OCI-LY7 (cell line): ENCODE measurements at regions not wholly inside any gene's neighbourhood (a gene's known extent, or its start where the extent isn't known, plus 50 kb on each side); places are given as distances from the start of the nearest gene placed in this dataset.

Source experiments
- BruUV-seq: library from RNA; stranded (reverse); fragments of 400-500 nt; replicated peaks from 2 replicates; lab custom pipeline; 2021; lab: Mats Ljungman, UMichigan
- CTCF ChIA-PET: fragments of 300-600 bp; sonication (Branson Sonifier 250); formaldehyde crosslinking; loops from one replicate; lab custom pipeline; 2022; ENCODE audit warnings: antibody characterized with exemption; ENCODE audit not compliant: unreplicated experiment; lab: Charles Lee
- POLR2A ChIA-PET: fragments of 300-600 bp; sonication (Branson Sonifier 250); formaldehyde crosslinking; loops from one replicate; lab custom pipeline; 2022; ENCODE audit warnings: antibody characterized with exemption; lab: Charles Lee
- DNase-seq: peaks from one replicate; pipeline ENCODE4 v3.0.0-alpha.2; 2015; ENCODE audit warnings: low spot score
- H2AFZ ChIP-seq: fragments of 200-600 bp; sonication (generic), shearing (Covaris generic); 2 replicates; pipeline ENCODE4 v1.6.1; 2014; ENCODE audit warnings: mild to moderate bottlenecking, antibody characterized with exemption, low read length, moderate library complexity
- H3K27ac ChIP-seq: fragments of 200-600 bp; sonication (generic); 2 replicates; pipeline ENCODE4 v1.5.1; 2014; ENCODE audit warnings: mixed run types, low read depth, mild to moderate bottlenecking, moderate library complexity, low read length, inconsistent platforms; ENCODE audit not compliant: poor library complexity, severe bottlenecking
- H3K36me3 ChIP-seq: fragments of 200-600 bp; sonication (generic); 2 replicates; pipeline ENCODE4 v1.6.1; 2014; ENCODE audit warnings: mild to moderate bottlenecking, antibody characterized with exemption, low read length, moderate library complexity, mixed read lengths; ENCODE audit not compliant: insufficient read depth
- H3K4me1 ChIP-seq: fragments of 200-600 bp; sonication (generic); 2 replicates; pipeline ENCODE4 v1.5.1; 2014; ENCODE audit warnings: mild to moderate bottlenecking, low read length; ENCODE audit not compliant: insufficient read depth, poor library complexity, severe bottlenecking
- H3K4me2 ChIP-seq: fragments of 200-600 bp; sonication (generic); 2 replicates; pipeline ENCODE4 v1.6.1; 2014; ENCODE audit warnings: mild to moderate bottlenecking, low read length
- H3K4me3 ChIP-seq: fragments of 200-600 bp; sonication (generic); 2 replicates; pipeline ENCODE4 v1.5.1; 2014; ENCODE audit warnings: mild to moderate bottlenecking, low read depth, low read length; ENCODE audit not compliant: poor library complexity, severe bottlenecking
- H3K79me2 ChIP-seq: fragments of 200-600 bp; sonication (generic); 2 replicates; pipeline ENCODE4 v1.6.1; 2016; ENCODE audit warnings: low read depth, mild to moderate bottlenecking, low read length, moderate library complexity, mixed read lengths; ENCODE audit not compliant: insufficient read depth
- H3K9me2 ChIP-seq: fragments of 200-600 bp; sonication (generic); 2 replicates; pipeline ENCODE4 v1.6.1; 2016; ENCODE audit warnings: mild to moderate bottlenecking, low read length, mixed read lengths; ENCODE audit not compliant: insufficient read depth
- H3K9me3 ChIP-seq: fragments of 200-600 bp; sonication (generic); 2 replicates; pipeline ENCODE4 v1.6.1; 2014; ENCODE audit warnings: mild to moderate bottlenecking, mixed run types, low read length, mixed read lengths
- H4K20me1 ChIP-seq: fragments of 200-600 bp; sonication (generic); 2 replicates; pipeline ENCODE4 v1.6.1; 2014; ENCODE audit warnings: mild to moderate bottlenecking, antibody characterized with exemption, low read length, moderate library complexity, mixed read lengths; ENCODE audit not compliant: insufficient read depth
- EZH2phosphoT487 ChIP-seq: fragments of 200-600 bp; sonication (generic); IDR thresholded peaks from 2 replicates; pipeline ENCODE4 v1.6.1; 2018; ENCODE audit warnings: low read depth, borderline replicate concordance, mild to moderate bottlenecking, mixed run types, antibody characterized with exemption, low read length, moderate library complexity, mixed read lengths
- intact Hi-C: fragments of 100-400 bp; cut with micrococcal nuclease; formaldehyde crosslinking; loops from one replicate; pipeline ENCODE4 v1.10.0; 2022; ENCODE audit not compliant: unreplicated experiment
- TF ChIP-seq, protein P1 (sequence below): fragments of 200-600 bp; sonication (generic); conservative IDR thresholded peaks from 2 replicates; pipeline ENCODE4 v1.5.1; 2014; ENCODE audit warnings: mild to moderate bottlenecking, antibody characterized with exemption, low read length, moderate library complexity, mixed read lengths

DNA sequence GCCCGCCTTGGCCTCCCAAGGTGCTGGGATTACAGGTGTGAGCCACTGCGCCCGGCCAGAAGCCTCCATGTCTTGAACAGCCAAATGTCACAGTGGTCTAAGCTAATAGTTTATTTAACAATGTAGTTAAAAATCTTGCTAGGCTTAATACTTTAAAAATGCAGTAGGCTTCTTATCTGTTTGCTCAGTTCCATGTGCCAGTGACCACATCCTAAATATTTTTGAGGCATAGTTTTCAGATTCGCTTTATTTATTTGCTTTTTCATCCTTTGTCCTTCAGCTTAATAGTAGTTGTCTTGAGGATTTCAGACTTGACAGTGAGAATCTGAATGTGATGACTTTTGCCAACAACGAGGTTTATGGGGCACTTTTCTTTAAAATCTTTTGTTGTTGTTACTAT is 59.9 kb upstream of the PRRX1 start:
- H3K9me3 ChIP-seq = no peaks in the 10 kb centered on the region
- no peaks in the 10 kb centered on the region for H3K9me2 ChIP-seq
- H3K4me1 ChIP-seq = no peaks in the 10 kb centered on the region
- no peaks in the 10 kb centered on the region for H3K36me3 ChIP-seq
- no peak overlapping the region for H3K27ac ChIP-seq
- no peaks in the 10 kb centered on the region; the same call in 1 of the 2 replicates for H3K79me2 ChIP-seq
- no peak overlapping the region for H3K4me2 ChIP-seq
- DNase-seq = no peak
- no TSS peak for BruUV-seq
- intact Hi-C loops = no loop called here
- no peaks in the 10 kb centered on the region for H4K20me1 ChIP-seq
- POLR2A ChIA-PET = interaction anchor here (0.6 to 1.2 kb wide), 3 partner anchors 11 to 667 kb away, joined by 3 to 4 read pairs (median 4); no protein-coding TSS in a partner anchor
- H2AFZ ChIP-seq = no peak overlapping the region
- TF ChIP-seq, protein P1, sequence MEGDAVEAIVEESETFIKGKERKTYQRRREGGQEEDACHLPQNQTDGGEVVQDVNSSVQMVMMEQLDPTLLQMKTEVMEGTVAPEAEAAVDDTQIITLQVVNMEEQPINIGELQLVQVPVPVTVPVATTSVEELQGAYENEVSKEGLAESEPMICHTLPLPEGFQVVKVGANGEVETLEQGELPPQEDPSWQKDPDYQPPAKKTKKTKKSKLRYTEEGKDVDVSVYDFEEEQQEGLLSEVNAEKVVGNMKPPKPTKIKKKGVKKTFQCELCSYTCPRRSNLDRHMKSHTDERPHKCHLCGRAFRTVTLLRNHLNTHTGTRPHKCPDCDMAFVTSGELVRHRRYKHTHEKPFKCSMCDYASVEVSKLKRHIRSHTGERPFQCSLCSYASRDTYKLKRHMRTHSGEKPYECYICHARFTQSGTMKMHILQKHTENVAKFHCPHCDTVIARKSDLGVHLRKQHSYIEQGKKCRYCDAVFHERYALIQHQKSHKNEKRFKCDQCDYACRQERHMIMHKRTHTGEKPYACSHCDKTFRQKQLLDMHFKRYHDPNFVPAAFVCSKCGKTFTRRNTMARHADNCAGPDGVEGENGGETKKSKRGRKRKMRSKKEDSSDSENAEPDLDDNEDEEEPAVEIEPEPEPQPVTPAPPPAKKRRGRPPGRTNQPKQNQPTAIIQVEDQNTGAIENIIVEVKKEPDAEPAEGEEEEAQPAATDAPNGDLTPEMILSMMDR = no peak
- TF ChIP-seq EZH2phosphoT487 = no peak
- no peak overlapping the region for H3K4me3 ChIP-seq
- CTCF ChIA-PET = no interaction called here

GRCh38 chr1:170604889-170605288 is 59.0 kb upstream of the PRRX1 start:
- no peak overlapping the region for H3K4me2 ChIP-seq
- BruUV-seq = no TSS peak
- no peaks in the 10 kb centered on the region for H3K36me3 ChIP-seq
- H3K4me3 ChIP-seq = no peak overlapping the region
- H2AFZ ChIP-seq = no peak overlapping the region
- H3K79me2 ChIP-seq = no peaks in the 10 kb centered on the region; the same call in 1 of the 2 replicates
- H4K20me1 ChIP-seq = no peaks in the 10 kb centered on the region
- no peak for DNase-seq
- H3K4me1 ChIP-seq = no peaks in the 10 kb centered on the region
- no peaks in the 10 kb centered on the region for H3K9me2 ChIP-seq
- intact Hi-C loops = no loop called here
- ChIA-PET CTCF (no interaction called here), POLR2A (interaction anchor here (1.2 kb wide), 1 partner anchor 10 kb away, joined by 3 read pairs; no protein-coding TSS in a partner anchor)
- no peak overlapping the region for H3K27ac ChIP-seq
- TF ChIP-seq EZH2phosphoT487 = no peak
- TF ChIP-seq, protein P1 = no peak
- H3K9me3 ChIP-seq = no peaks in the 10 kb centered on the region
